Mesendoderm (in vitro differentiated cells): ENCODE measurements at regions not wholly inside any gene's neighbourhood (a gene's known extent, or its start where the extent isn't known, plus 50 kb on each side); places are given as distances from the start of the nearest gene placed in this dataset.
"Not testable (repeated sequence)": the region's sequence is repeated elsewhere in the genome, so short reads cannot be mapped to it uniquely, and the experiment has no call there.

Experiments used
- DNase-seq: peaks from one replicate; pipeline ENCODE4 v3.0.0; 2013
- H2AK5ac ChIP-seq: 2 replicates; pipeline ENCODE4 v1.6.1; 2013; ENCODE audit warnings: low read length, inconsistent platforms
- H2BK120ac ChIP-seq: 2 replicates; pipeline ENCODE4 v1.6.1; 2013; ENCODE audit warnings: low read depth, mild to moderate bottlenecking, low read length, moderate library complexity, mixed read lengths
- H2BK15ac ChIP-seq: replicated peaks from 2 replicates; pipeline ENCODE4 v1.6.1; 2013; ENCODE audit warnings: low read depth, mild to moderate bottlenecking, moderate library complexity
- H2BK5ac ChIP-seq: 2 replicates; pipeline ENCODE4 v1.6.1; 2013; ENCODE audit warnings: low read length, inconsistent platforms
- H3K18ac ChIP-seq: 2 replicates; pipeline ENCODE4 v1.6.1; 2013; ENCODE audit warnings: mild to moderate bottlenecking, low read length, mixed read lengths
- H3K23ac ChIP-seq: one replicate; pipeline ENCODE4 v1.6.1; 2013; ENCODE audit warnings: low read length
- H3K27ac ChIP-seq: 2 replicates; pipeline ENCODE4 v1.5.1; 2013; ENCODE audit warnings: low read depth, mild to moderate bottlenecking, inconsistent platforms, low read length, moderate library complexity
- H3K27me3 ChIP-seq: 2 replicates; pipeline ENCODE4 v1.6.1; 2013; ENCODE audit warnings: low read length, control low read depth, mild to moderate bottlenecking, inconsistent platforms; ENCODE audit not compliant: insufficient read depth, poor library complexity
- H3K36me3 ChIP-seq: 2 replicates; pipeline ENCODE4 v1.6.1; 2013; ENCODE audit warnings: low read length, inconsistent platforms; ENCODE audit not compliant: control insufficient read depth, insufficient read depth
- H3K4ac ChIP-seq: one replicate; pipeline ENCODE4 v1.6.1; 2013; ENCODE audit warnings: low read depth, mild to moderate bottlenecking, low read length, moderate library complexity
- H3K4me1 ChIP-seq: 2 replicates; pipeline ENCODE4 v1.6.1; 2013; ENCODE audit warnings: low read depth, low read length, inconsistent platforms; ENCODE audit not compliant: control insufficient read depth
- H3K4me2 ChIP-seq: 2 replicates; pipeline ENCODE4 v1.6.1; 2013; ENCODE audit warnings: low read length
- H3K4me3 ChIP-seq: 2 replicates; pipeline ENCODE4 v1.5.1; 2013; ENCODE audit warnings: mild to moderate bottlenecking, low read length
- H3K56ac ChIP-seq: one replicate; pipeline ENCODE4 v1.6.1; 2013; ENCODE audit warnings: low read length
- H3K79me1 ChIP-seq: 2 replicates; pipeline ENCODE4 v1.6.1; 2013; ENCODE audit warnings: low read length, inconsistent platforms
- H3K79me2 ChIP-seq: 2 replicates; pipeline ENCODE4 v1.6.1; 2013; ENCODE audit warnings: mild to moderate bottlenecking, low read length; ENCODE audit not compliant: control insufficient read depth, insufficient read depth
- H3K9ac ChIP-seq: 2 replicates; pipeline ENCODE4 v1.6.1; 2013; ENCODE audit warnings: low read length, inconsistent platforms
- H4K5ac ChIP-seq: one replicate; pipeline ENCODE4 v1.6.1; 2013; ENCODE audit warnings: low read length
- H4K8ac ChIP-seq: one replicate; pipeline ENCODE4 v1.6.1; 2013; ENCODE audit warnings: low read depth, mild to moderate bottlenecking, control low read depth, low read length, moderate library complexity
- WGBS: extraction: QIAGEN DNeasy Blood & Tissue Kit; methylation state at CpG from one replicate; pipeline ENCODE4 v1.1.7; 2013; ENCODE audit warnings: low lambda C conversion rate, missing lambda C conversion rate; ENCODE audit not compliant: insufficient coverage; ENCODE audit errors: extremely low coverage; 5-methylcytosine and 5-hydroxymethylcytosine counted together

GRCh38 chr1:76687307-76688175 lies 179.7 kb upstream of the ST6GALNAC5 start:
- H4K5ac ChIP-seq = no peak overlapping the region
- no CpG with 5 or more reads among the region's 6 CpGs for WGBS
- no peak overlapping the region for H2BK120ac ChIP-seq
- no peak overlapping the region for H3K9ac ChIP-seq
- H3K4ac ChIP-seq = no peak overlapping the region
- H3K36me3 ChIP-seq = no peaks in the 10 kb centered on the region
- no peak overlapping the region for H3K27ac ChIP-seq
- no peak overlapping the region for H2AK5ac ChIP-seq
- no peak overlapping the region for H3K4me3 ChIP-seq
- no peak overlapping the region for H3K18ac ChIP-seq
- no peak overlapping the region for H3K23ac ChIP-seq
- H3K4me1 ChIP-seq = no peaks in the 10 kb centered on the region
- H3K56ac ChIP-seq = no peak overlapping the region
- H3K79me2 ChIP-seq = no peaks in the 10 kb centered on the region
- no peaks in the 10 kb centered on the region for H3K27me3 ChIP-seq
- DNase-seq = no peak
- H4K8ac ChIP-seq = no peak overlapping the region
- H3K4me2 ChIP-seq = no peak overlapping the region
- H3K79me1 ChIP-seq = no peaks in the 10 kb centered on the region
- no peak overlapping the region for H2BK5ac ChIP-seq
- no peak overlapping the region for H2BK15ac ChIP-seq

DNA sequence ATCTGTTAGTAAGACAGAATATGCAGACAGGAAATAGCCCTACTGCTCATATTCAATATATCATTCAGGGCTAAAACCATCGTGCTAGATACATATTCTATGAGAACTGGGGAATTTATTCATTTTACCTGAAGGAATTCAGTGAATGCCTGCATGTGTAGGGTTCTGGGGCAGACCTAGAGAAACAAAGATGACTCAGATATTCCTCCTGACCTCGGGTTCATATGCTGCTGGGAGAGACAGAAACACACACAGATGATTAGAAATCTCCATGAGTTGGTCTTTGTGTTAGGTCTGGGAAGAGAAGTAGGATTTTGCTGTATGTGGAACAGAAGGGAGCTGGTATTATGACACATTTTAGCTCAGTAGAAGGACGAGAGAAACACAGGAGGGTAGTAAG lies 176.5 kb upstream of the ST6GALNAC5 start:
- H3K36me3 ChIP-seq = no peaks in the 10 kb centered on the region
- no peak overlapping the region for H2BK15ac ChIP-seq
- H3K4me1 ChIP-seq = no peaks in the 10 kb centered on the region
- H3K27ac ChIP-seq = no peak overlapping the region
- H4K8ac ChIP-seq = no peak overlapping the region
- H3K9ac ChIP-seq = no peak overlapping the region
- no peak overlapping the region for H3K4ac ChIP-seq
- no peak overlapping the region for H2BK5ac ChIP-seq
- no peaks in the 10 kb centered on the region for H3K79me2 ChIP-seq
- no peaks in the 10 kb centered on the region for H3K79me1 ChIP-seq
- H3K18ac ChIP-seq = no peak overlapping the region
- H3K56ac ChIP-seq = no peak overlapping the region
- no peaks in the 10 kb centered on the region for H3K27me3 ChIP-seq
- H2BK120ac ChIP-seq = no peak overlapping the region
- no peak overlapping the region for H3K4me2 ChIP-seq
- no peak overlapping the region for H3K23ac ChIP-seq
- WGBS = no CpG with 5 or more reads among the region's 3 CpGs
- no peak overlapping the region for H3K4me3 ChIP-seq
- DNase-seq = peak; percentile 53
- H2AK5ac ChIP-seq = no peak overlapping the region
- H4K5ac ChIP-seq = no peak overlapping the region

DNA sequence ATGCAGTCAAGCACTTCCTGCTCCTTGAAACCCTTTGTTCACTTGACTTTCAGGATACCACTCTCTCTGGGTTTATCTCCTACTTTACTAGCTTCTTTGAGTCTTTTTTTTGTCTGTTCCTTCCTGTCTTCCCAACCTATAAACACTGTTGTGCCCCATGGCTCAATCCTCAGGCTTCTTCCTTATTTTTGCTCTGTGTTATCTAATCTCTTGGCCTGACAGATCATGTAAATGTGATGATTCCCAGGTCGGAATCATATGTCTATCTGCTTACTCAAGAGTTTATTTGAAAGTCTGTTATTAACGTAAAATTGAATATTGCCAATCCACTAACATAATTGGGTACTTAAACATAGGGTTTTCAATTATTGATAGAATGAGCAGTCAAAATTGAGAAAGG lies 171.7 kb upstream of the ST6GALNAC5 start:
- WGBS = no CpG with 5 or more reads among the region's 2 CpGs
- Histone ChIP-seq H4K5ac (no peak overlapping the region), H3K4me2 (no peak overlapping the region)

GRCh38 chr1:76697361-76697760 lies 169.9 kb upstream of the ST6GALNAC5 start:
- H2BK120ac ChIP-seq = no peak overlapping the region
- H3K18ac ChIP-seq = no peak overlapping the region
- H2BK15ac ChIP-seq = no peak overlapping the region
- H3K36me3 ChIP-seq = no peaks in the 10 kb centered on the region
- no peak overlapping the region for H2AK5ac ChIP-seq
- H4K8ac ChIP-seq = no peak overlapping the region
- no peak overlapping the region for H3K27ac ChIP-seq
- H3K79me2 ChIP-seq = no peaks in the 10 kb centered on the region
- no peak overlapping the region for H3K4me2 ChIP-seq
- H3K56ac ChIP-seq = no peak overlapping the region
- no peak overlapping the region for H4K5ac ChIP-seq
- no CpG with 5 or more reads among the region's 3 CpGs for WGBS
- H3K4me1 ChIP-seq = no peaks in the 10 kb centered on the region
- H3K4me3 ChIP-seq = no peak overlapping the region
- DNase-seq = no peak
- no peak overlapping the region for H3K23ac ChIP-seq
- H2BK5ac ChIP-seq = no peak overlapping the region
- H3K4ac ChIP-seq = no peak overlapping the region
- no peaks in the 10 kb centered on the region for H3K27me3 ChIP-seq
- H3K79me1 ChIP-seq = no peaks in the 10 kb centered on the region
- no peak overlapping the region for H3K9ac ChIP-seq

More for the DNA sequence above, 171.7 kb upstream of the ST6GALNAC5 start:
- H3K27ac ChIP-seq = no peak overlapping the region
- H3K79me2 ChIP-seq = no peaks in the 10 kb centered on the region
- no peak overlapping the region for H4K8ac ChIP-seq
- no peak overlapping the region for H2BK120ac ChIP-seq
- H3K36me3 ChIP-seq = no peaks in the 10 kb centered on the region
- H2BK15ac ChIP-seq = no peak overlapping the region
- no peaks in the 10 kb centered on the region for H3K4me1 ChIP-seq
- no peaks in the 10 kb centered on the region for H3K27me3 ChIP-seq
- DNase-seq = no peak
- no peak overlapping the region for H3K4me3 ChIP-seq
- H3K9ac ChIP-seq = no peak overlapping the region
- no peaks in the 10 kb centered on the region for H3K79me1 ChIP-seq
- no peak overlapping the region for H3K18ac ChIP-seq
- H2AK5ac ChIP-seq = no peak overlapping the region
- no peak overlapping the region for H3K4ac ChIP-seq
- no peak overlapping the region for H3K56ac ChIP-seq
- no peak overlapping the region for H3K23ac ChIP-seq
- H2BK5ac ChIP-seq = no peak overlapping the region

DNA sequence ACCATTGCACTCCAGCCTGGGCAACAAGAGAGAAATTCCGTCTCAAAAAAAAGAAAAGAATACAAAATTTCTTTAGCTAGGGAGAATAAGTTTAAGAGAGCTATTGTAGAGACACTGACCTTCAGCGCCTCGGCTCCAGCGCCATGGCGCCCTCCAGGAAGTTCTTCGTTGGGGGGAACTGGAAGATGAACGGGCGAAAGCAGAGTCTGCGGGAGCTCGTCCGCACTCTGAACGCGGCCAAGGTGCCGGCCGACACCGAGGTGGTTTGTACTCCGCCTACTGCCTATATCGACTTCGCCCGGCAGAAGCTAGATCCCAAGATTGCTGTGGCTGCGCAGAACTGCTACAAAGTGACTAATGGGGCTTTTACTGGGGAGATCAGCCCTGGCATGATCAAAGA lies 167.6 kb upstream of the ST6GALNAC5 start:
- not testable (repeated sequence) for H2BK5ac ChIP-seq, H3K79me2 ChIP-seq, H3K4ac ChIP-seq, H3K56ac ChIP-seq, H2BK15ac ChIP-seq, H4K5ac ChIP-seq, H3K36me3 ChIP-seq, H3K27ac ChIP-seq, H2BK120ac ChIP-seq, H3K79me1 ChIP-seq, H3K9ac ChIP-seq, H3K4me1 ChIP-seq, H3K18ac ChIP-seq, H2AK5ac ChIP-seq, H3K4me3 ChIP-seq, H3K27me3 ChIP-seq, H3K4me2 ChIP-seq, DNase-seq, H4K8ac ChIP-seq, H3K23ac ChIP-seq
- WGBS = no CpG with 5 or more reads among the region's 21 CpGs

DNA sequence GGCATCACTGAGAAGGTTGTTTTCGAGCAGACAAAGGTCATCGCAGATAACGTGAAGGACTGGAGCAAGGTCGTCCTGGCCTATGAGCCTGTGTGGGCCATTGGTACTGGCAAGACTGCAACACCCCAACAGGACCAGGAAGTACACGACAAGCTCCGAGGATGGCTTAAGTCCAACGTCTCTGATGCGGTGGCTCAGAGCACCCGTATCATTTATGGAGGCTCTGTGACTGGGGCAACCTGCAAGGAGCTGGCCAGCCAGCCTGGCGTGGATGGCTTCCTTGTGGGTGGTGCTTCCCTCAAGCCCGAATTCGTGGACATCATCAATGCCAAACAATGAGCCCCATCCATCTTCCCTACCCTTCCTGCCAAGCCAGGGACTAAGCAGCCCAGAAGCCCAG lies 167.1 kb upstream of the ST6GALNAC5 start:
- H3K79me1 ChIP-seq, H3K4me1 ChIP-seq, H3K4me3 ChIP-seq, H3K27ac ChIP-seq, H2BK15ac ChIP-seq, H2BK5ac ChIP-seq, H3K27me3 ChIP-seq, H3K4me2 ChIP-seq, H2BK120ac ChIP-seq, DNase-seq, H3K23ac ChIP-seq, H2AK5ac ChIP-seq, H3K79me2 ChIP-seq, H4K8ac ChIP-seq, H3K56ac ChIP-seq, H3K9ac ChIP-seq, H4K5ac ChIP-seq, H3K18ac ChIP-seq, H3K36me3 ChIP-seq, H3K4ac ChIP-seq: not testable (repeated sequence)
- no CpG with 5 or more reads among the region's 12 CpGs for WGBS
